GM21723 (cell line): ENCODE measurements at regions not wholly inside any gene's neighbourhood (a gene's known extent, or its start where the extent isn't known, plus 50 kb on each side); places are given as distances from the start of the nearest gene placed in this dataset.

Experiments
- ATAC-seq: cut with Tn5 transposase; IDR thresholded peaks from one replicate; pipeline ENCODE4 v1.9.1; 2021; ENCODE audit warnings: mild to moderate bottlenecking, moderate library complexity; ENCODE audit not compliant: unreplicated experiment

DNA sequence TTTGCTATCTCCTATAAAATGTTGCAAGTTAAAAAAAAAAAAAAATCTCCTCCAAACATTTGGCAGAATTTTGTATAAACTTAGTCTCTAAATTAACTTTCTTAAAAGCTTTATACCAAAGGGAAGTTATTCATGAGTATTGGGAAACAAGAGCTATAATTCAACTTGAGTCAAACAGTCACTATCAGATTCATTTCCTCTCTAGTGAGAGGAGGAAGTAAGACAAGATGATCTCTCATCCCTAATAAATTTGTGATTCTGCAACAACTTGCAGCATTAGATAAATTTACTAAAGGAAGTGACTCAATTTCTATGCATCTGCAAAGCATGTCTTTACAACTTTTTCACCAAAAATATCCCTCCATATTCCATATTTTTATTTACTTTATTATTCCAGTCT, 135.4 kb upstream of the GNPDA2 start:
- ATAC-seq = no peak

DNA sequence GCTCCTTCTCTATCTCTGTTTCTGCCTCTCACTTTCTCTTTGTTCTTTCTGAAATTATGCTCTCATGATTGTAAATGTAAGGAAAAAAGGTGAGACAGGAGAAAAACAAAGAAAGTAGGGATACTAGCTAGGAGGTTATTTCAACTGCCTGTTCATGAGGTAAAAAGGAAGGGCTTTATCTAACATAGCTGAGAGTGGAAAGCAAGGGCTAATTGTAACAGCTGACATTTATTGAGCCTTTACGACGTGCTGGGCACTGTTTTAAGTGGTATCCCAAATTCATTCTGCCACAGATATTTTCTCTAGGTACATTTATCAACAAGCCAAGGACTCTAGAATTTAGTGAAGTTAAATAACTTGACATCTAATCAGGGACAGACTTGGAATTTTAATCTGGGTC, 133.1 kb upstream of the GNPDA2 start:
- no peak for ATAC-seq

DNA sequence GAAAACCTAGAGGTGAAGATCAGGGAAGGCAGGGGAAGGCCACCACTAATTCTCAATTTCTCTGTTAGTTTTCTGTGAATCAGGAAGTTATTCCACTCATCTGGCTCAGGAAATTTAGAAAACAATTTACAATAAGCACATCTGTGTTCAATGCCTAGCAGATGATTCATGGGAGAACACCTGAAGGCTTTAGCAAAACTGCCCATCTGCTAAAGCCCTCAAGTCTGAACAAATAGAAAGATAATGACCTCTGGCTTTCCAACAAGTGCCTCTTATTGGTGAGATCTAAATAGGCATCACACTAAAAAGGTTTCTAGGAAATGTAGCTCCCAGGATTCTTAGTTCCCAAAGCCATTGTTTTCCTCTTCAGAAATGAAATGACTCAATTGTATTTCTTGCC, 122.1 kb upstream of the GNPDA2 start:
- no peak for ATAC-seq

DNA sequence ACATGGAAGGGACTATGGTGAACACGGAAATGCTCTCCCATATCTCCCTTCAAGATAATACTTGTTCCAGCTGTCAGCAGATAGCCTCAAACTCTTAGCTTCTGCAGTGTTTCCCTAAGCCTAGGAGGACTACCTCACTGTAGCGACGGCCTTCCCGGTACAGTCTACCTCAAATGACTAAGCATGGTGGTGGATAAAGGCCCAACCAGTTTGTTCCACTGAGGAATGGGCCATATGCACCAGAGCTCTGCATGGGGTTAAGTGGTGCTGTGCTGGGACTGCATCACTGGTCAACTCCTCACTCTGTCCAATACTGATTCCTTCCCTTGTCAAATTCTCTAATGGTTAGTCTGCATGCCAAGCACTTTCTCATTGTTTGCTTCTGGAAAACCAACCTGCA, 119.6 kb upstream of the GNPDA2 start:
- no peak for ATAC-seq

DNA sequence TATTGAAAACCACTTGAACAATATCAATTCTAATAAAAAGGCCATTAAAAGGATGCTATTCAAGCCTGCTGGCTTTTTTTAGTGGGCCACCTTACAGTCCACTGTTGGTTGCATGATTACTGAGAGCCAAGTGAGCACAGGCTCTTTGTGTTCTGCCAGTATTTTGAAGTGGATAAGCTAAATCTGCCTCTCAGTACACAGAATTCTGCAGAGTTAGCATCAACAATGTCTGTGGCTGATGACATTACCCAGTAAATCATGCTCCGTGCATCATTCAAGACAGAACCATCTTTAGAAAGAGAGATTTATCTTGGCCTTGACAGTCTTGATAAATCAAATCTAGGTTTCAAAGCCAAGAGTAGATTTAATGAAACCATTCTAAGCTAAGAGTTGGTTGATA, 119.0 kb upstream of the GNPDA2 start:
- ATAC-seq = no peak

DNA sequence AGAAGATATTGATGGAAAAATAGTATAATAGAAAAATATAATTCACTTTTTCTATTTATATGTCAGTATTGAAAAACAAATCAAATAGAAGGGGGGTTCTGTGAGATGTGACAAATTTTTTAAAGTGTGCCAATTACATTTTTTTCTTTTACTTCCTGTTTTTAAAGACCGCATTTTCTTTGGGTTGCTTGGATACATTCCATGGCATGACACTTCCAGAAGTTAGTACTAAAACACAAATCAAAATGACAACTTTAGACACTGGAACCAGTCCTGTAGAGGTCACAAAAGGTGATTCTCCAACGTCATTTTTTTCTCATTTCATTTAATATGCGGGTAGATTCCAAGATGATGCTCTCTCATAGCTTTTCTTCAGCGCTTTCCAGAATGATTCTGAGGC, 116.2 kb upstream of the GNPDA2 start:
- ATAC-seq = no peak

DNA sequence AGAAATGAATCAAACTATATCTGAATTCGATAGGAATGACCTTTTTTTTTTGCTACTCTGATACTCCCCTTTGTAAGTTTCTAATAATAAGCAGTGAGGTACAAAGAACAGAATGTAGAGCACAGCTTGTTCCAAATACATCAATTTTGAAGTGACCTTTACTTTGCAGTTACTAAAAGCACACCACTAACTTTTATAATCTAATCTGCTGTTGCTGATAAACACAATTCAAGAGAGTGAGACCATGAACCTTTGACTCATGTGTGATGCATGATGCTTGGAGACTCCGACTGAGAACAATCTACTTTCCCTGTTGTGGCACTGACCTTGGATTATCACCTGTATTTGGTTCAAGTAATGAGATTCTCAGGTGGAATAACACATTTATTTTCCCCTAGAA, 91.6 kb upstream of the GNPDA2 start:
- no peak for ATAC-seq

DNA sequence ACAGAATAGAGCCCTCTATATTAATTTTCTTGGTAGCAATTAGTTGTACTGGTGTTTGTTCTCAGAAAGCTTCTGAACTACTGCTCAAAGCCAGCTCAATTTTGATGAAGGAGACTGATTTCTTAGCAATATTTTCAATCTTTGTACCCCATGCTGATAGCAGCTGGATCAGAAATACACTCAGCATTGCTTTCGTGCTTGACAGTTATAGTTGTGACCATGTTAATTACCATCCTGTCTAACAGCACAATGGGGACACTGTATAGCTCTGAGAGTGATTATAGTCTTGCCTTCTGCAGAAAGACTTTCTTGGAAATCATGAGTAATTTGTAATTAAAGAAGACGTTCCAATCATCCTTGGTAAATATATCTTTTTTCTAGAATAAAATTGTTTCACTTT, 79.7 kb upstream of the GNPDA2 start:
- ATAC-seq = no peak

DNA sequence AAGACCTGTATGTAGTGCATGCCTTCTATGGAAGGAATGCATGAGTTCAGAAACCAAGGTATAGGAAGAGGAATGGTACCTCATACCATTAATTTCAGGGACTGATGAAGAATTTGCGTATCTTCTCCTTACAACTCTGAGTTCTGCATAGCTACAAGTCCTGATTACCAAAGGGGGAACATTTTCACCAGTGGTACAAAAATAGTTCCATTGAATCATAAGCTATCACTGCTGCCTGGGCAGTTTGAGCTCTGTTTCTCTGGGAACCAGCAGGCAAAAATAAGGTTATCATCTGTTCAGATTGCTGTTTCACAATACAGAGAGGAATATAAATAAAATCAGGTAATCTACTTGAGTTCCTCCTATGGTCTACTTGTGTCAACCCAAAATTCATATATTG, 77.9 kb upstream of the GNPDA2 start:
- no peak for ATAC-seq

DNA sequence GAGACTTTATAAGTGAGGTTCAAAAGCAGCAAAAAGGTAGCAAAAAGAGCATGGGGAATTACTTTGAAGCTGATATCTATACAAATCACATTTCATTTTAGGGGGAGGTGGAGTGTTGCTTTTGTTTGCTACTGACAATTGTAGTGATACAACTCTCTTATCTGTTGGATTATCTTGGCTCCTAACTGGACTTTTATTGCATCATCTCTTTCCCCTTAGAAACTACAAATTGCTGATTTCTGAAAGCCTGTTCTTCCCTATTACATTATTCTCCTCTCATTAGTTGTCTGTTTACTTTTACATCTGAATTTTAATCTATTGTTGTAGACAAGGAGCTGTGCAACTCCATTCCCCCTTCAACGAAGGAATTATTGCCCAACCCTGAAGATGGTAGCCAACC, 75.0 kb upstream of the GNPDA2 start:
- ATAC-seq = no peak

DNA sequence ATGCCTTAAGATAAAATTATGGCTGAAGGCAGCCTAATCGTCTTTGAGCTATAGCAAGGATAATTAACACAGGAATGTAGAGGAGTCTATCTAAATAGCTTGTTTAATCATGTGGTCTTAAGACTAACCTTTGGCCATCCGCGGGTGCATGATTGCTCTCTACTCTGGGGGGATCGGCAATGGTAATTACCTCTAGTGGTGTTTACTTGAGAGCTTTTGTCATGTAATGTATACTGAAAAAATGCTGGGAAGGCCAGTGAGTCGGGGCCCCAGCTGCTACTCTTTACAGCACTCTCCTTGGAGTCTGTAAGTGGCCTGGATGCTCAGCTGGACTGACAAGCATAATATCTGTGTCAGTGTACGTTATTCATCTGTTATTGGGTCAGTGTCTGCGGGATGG, 65.5 kb upstream of the GNPDA2 start:
- ATAC-seq = no peak

DNA sequence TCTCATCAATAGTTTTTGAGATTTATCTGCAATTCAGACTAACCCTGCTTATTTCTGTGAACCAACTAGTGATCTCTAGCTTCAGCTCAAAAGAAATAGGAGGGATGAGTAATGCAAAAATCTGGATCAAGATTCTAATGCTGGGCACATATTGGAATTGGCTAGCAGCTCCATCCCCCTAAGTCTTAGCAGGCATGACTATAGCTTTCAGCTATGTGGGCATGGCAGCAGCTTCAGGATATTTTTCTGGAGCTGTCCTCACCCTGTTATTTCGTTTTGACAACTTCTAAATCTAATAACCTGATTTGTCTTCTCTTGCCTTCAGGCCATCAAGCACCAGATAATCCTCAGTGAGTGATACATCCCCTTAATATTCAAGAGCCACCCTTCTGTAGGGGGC, 50.8 kb upstream of the GNPDA2 start:
- ATAC-seq = no peak
